Eye (tissue), 1 donor: ENCODE measurements at regions not wholly inside any gene's neighbourhood (a gene's known extent, or its start where the extent isn't known, plus 50 kb on each side); places are given as distances from the start of the nearest gene placed in this dataset.
"Not testable (repeated sequence)": the region's sequence is repeated elsewhere in the genome, so short reads cannot be mapped to it uniquely, and the experiment has no call there.

Source experiments
- DNase-seq: peaks from one replicate; pipeline ENCODE4 v3.0.0-alpha.2; 2015

GRCh38 chr6:48377115-48377514 lies 266.1 kb upstream of the PTCHD4 start:
- no peak for DNase-seq

GRCh38 chr6:48371226-48371625 lies 260.2 kb upstream of the PTCHD4 start:
- not testable (repeated sequence) for DNase-seq

- DNase-seq, result no peak
These were observed 258.1 kb upstream of the PTCHD4 start for GRCh38 chr6:48369100-48369499.

- no peak for DNase-seq
These were observed 214.7 kb upstream of the PTCHD4 start for GRCh38 chr6:48325701-48326100.

- DNase-seq, result no peak
These were observed 207.7 kb upstream of the PTCHD4 start for GRCh38 chr6:48318670-48319069.

- no peak for DNase-seq
These were observed 204.9 kb upstream of the PTCHD4 start for GRCh38 chr6:48315915-48316314.

GRCh38 chr6:48315051-48315719 lies 204.2 kb upstream of the PTCHD4 start:
- DNase-seq, result no peak

GRCh38 chr6:48311301-48311700 lies 200.3 kb upstream of the PTCHD4 start:
- DNase-seq, result no peak

- peak; percentile 80 for DNase-seq
These were observed 196.6 kb upstream of the PTCHD4 start for GRCh38 chr6:48307573-48307972.

- DNase-seq, result peak; percentile 9
These were observed 179.6 kb upstream of the PTCHD4 start for GRCh38 chr6:48290595-48290994.

- no peak for DNase-seq
These were observed 178.8 kb upstream of the PTCHD4 start for GRCh38 chr6:48289841-48290240.

- no peak for DNase-seq
These were observed 170.2 kb upstream of the PTCHD4 start for GRCh38 chr6:48281217-48281616.

GRCh38 chr6:48280035-48280620 lies 169.1 kb upstream of the PTCHD4 start:
- DNase-seq, result no peak

GRCh38 chr6:48278261-48278660 lies 167.3 kb upstream of the PTCHD4 start:
- no peak for DNase-seq

GRCh38 chr6:48272518-48272917 lies 161.5 kb upstream of the PTCHD4 start:
- no peak for DNase-seq

GRCh38 chr6:48255094-48255493 lies 144.1 kb upstream of the PTCHD4 start:
- no peak for DNase-seq

- DNase-seq, result no peak
These were observed 138.1 kb upstream of the PTCHD4 start for GRCh38 chr6:48249071-48249470.

- DNase-seq, result no peak
These were observed 132.1 kb upstream of the PTCHD4 start for GRCh38 chr6:48243071-48243470.

- no peak for DNase-seq
These were observed 129.3 kb upstream of the PTCHD4 start for GRCh38 chr6:48240287-48240686.

GRCh38 chr6:48236375-48236774 lies 125.4 kb upstream of the PTCHD4 start:
- DNase-seq, result no peak

- DNase-seq, result no peak
These were observed 122.1 kb upstream of the PTCHD4 start for GRCh38 chr6:48233063-48233462.

GRCh38 chr6:48229841-48230240 lies 118.8 kb upstream of the PTCHD4 start:
- DNase-seq, result no peak

GRCh38 chr6:48222241-48222640 lies 111.2 kb upstream of the PTCHD4 start:
- peak; percentile 41 for DNase-seq

- no peak for DNase-seq
These were observed 102.2 kb upstream of the PTCHD4 start for GRCh38 chr6:48213076-48213788.
